AG04449 (cell line): ENCODE measurements at regions not wholly inside any gene's neighbourhood (a gene's known extent, or its start where the extent isn't known, plus 50 kb on each side); places are given as distances from the start of the nearest gene placed in this dataset.

Experiments
- CTCF ChIA-PET: fragments of 350-600 bp; formaldehyde crosslinking; extraction: SDS; loops from one replicate; lab custom pipeline; 2021; ENCODE audit warnings: antibody characterized with exemption; lab: Yijun Ruan, JAX
- POLR2A ChIA-PET: fragments of 400-600, 350-600 bp; formaldehyde crosslinking; extraction: SDS; loops from one replicate; lab custom pipeline; 2020; ENCODE audit warnings: antibody characterized with exemption, inconsistent platforms; lab: Yijun Ruan, JAX
- DNase-seq: peaks from one replicate; pipeline ENCODE4 v3.0.0-alpha.2; 2010; ENCODE audit warnings: low read depth, low spot score
- H3K4me3 ChIP-seq: 2 replicates; pipeline ENCODE4 v1.5.1; 2011; ENCODE audit warnings: low read depth, mild to moderate bottlenecking, control low read depth, low read length
- CTCF ChIP-seq: IDR thresholded peaks from one replicate; pipeline ENCODE4 v1.5.1; 2011; ENCODE audit warnings: mild to moderate bottlenecking, moderate library complexity, low read length, control low read depth, inconsistent platforms; ENCODE audit not compliant: insufficient read depth; ENCODE audit errors: missing control alignments

GRCh38 chr6:128731249-128732165, 151.4 kb upstream of the LAMA2 start:
- TF ChIP-seq CTCF: peak; percentile 64
- ChIA-PET CTCF (interaction anchor here (0.7 to 3.2 kb wide), 20 partner anchors 8 to 995 kb away, joined by 3 to 37 read pairs (median 4); partner anchors contain the start of gene PTPRK), POLR2A (interaction anchor here (1.0 kb wide), 1 partner anchor 211 kb away, joined by 3 read pairs; the partner anchor contains the start of gene PTPRK)
- no peak overlapping the region for H3K4me3 ChIP-seq
- no peak for DNase-seq

- ChIA-PET CTCF (interaction anchor here (1.9 kb wide), 1 partner anchor 207 kb away, joined by 4 read pairs; the partner anchor contains the start of gene PTPRK), POLR2A (no interaction called here)
- DNase-seq: no peak
- TF ChIP-seq CTCF: no peak
- no peak overlapping the region for H3K4me3 ChIP-seq
These were observed 155.4 kb upstream of the LAMA2 start for GRCh38 chr6:128727500-128727899.

GRCh38 chr6:128725271-128726233, 157.4 kb upstream of the LAMA2 start:
- DNase-seq: no peak

GRCh38 chr6:128724738-128725137, 158.2 kb upstream of the LAMA2 start:
- no peak overlapping the region for H3K4me3 ChIP-seq
- POLR2A ChIA-PET: no interaction called here
- no peak for TF ChIP-seq CTCF
- DNase-seq: no peak
- CTCF ChIA-PET: interaction anchor here (0.9 to 2.4 kb wide), 7 partner anchors 9 to 980 kb away, joined by 3 to 16 read pairs (median 5); partner anchors contain the start of gene PTPRK

More at GRCh38 chr6:128725271-128726233, 157.4 kb upstream of the LAMA2 start:
- H3K4me3 ChIP-seq: no peak overlapping the region
- ChIA-PET CTCF (interaction anchor here (0.6 to 2.4 kb wide), 20 partner anchors 9 to 990 kb away, joined by 3 to 16 read pairs (median 4); partner anchors contain the start of gene PTPRK), POLR2A (no interaction called here)
- TF ChIP-seq CTCF: peak; percentile 48

- DNase-seq: no peak
- CTCF ChIA-PET: interaction anchor here (0.8 to 1.4 kb wide), 4 partner anchors 9 to 528 kb away, joined by 3 to 5 read pairs (median 3); partner anchors contain the start of gene PTPRK
These were observed 159.3 kb upstream of the LAMA2 start for GRCh38 chr6:128723667-128724066.

More at GRCh38 chr6:128723667-128724066, 159.3 kb upstream of the LAMA2 start:
- POLR2A ChIA-PET: interaction anchor here (0.9 kb wide), 1 partner anchor 203 kb away, joined by 3 read pairs; the partner anchor contains the start of gene PTPRK
- no peak for TF ChIP-seq CTCF
- no peak overlapping the region for H3K4me3 ChIP-seq
